SU-DHL-6 (cell line): ENCODE measurements at regions not wholly inside any gene's neighbourhood (a gene's known extent, or its start where the extent isn't known, plus 50 kb on each side); places are given as distances from the start of the nearest gene placed in this dataset.
"Not testable (repeated sequence)": the region's sequence is repeated elsewhere in the genome, so short reads cannot be mapped to it uniquely, and the experiment has no call there.

Experiments used
- H2AFZ ChIP-seq: fragments of 200-600 bp; sonication (generic); 2 replicates; pipeline ENCODE4 v1.6.1; 2014; ENCODE audit warnings: low read depth, mild to moderate bottlenecking, moderate library complexity, mixed read lengths, antibody characterized with exemption, low read length; ENCODE audit not compliant: severe bottlenecking
- H3F3A ChIP-seq: fragments of 200-600 bp; shearing (Covaris generic); 2 replicates; pipeline ENCODE4 v1.6.0; 2016; ENCODE audit warnings: antibody characterized with exemption, mild to moderate bottlenecking; ENCODE audit not compliant: insufficient read depth
- H3K27ac ChIP-seq: fragments of 200-600 bp; sonication (generic); 2 replicates; pipeline ENCODE4 v1.5.1; 2016; ENCODE audit warnings: low read depth, mild to moderate bottlenecking, low read length, moderate library complexity, mixed read lengths
- H3K27me3 ChIP-seq: fragments of 200-600 bp; sonication (generic), shearing (Covaris generic); 2 replicates; pipeline ENCODE4 v1.6.0; 2014; ENCODE audit warnings: mild to moderate bottlenecking, low read length
- H3K36me3 ChIP-seq: fragments of 200-600 bp; sonication (generic); 2 replicates; pipeline ENCODE4 v1.6.1; 2014; ENCODE audit warnings: mild to moderate bottlenecking, low read length, mixed read lengths
- H3K4me2 ChIP-seq: fragments of 300-600, 200-600 bp; shearing (Covaris generic), sonication (generic); 2 replicates; pipeline ENCODE4 v1.6.0; 2014; ENCODE audit warnings: low read length, low read depth, mild to moderate bottlenecking; ENCODE audit not compliant: poor library complexity, severe bottlenecking
- H3K4me3 ChIP-seq: fragments of 200-600 bp; sonication (generic); 2 replicates; pipeline ENCODE4 v1.5.1; 2014; ENCODE audit warnings: antibody characterized with exemption, low read length, mild to moderate bottlenecking, mixed read lengths; ENCODE audit not compliant: insufficient read depth, poor library complexity, severe bottlenecking
- H3K79me2 ChIP-seq: fragments of 200-600 bp; sonication (generic); 2 replicates; pipeline ENCODE4 v1.6.1; 2014; ENCODE audit warnings: mild to moderate bottlenecking, low read length, moderate library complexity; ENCODE audit not compliant: insufficient read depth
- H3K9ac ChIP-seq: fragments of 200-600 bp; sonication (generic); 2 replicates; pipeline ENCODE4 v1.7.0; 2014; ENCODE audit warnings: mild to moderate bottlenecking, low read length
- H3K9me2 ChIP-seq: fragments of 200-600 bp; sonication (generic); replicated peaks from 2 replicates; pipeline ENCODE4 v1.6.1; 2014; ENCODE audit warnings: low read length; ENCODE audit not compliant: insufficient read depth
- H3K9me3 ChIP-seq: fragments of 200-600 bp; sonication (generic); 2 replicates; pipeline ENCODE4 v1.6.1; 2014; ENCODE audit warnings: low read length, mixed read lengths; ENCODE audit not compliant: insufficient read depth
- H4K20me1 ChIP-seq: fragments of 200-600 bp; sonication (generic); 2 replicates; pipeline ENCODE4 v1.6.1; 2014; ENCODE audit warnings: low read depth, mild to moderate bottlenecking, antibody characterized with exemption, low read length, moderate library complexity, mixed read lengths
- CTCF ChIP-seq: fragments of 200-600 bp; sonication (generic); IDR thresholded peaks from one replicate; pipeline ENCODE4 v1.5.1; 2017; ENCODE audit warnings: antibody characterized with exemption, mild to moderate bottlenecking, low read length, moderate library complexity; ENCODE audit not compliant: insufficient read depth, poor library complexity, severe bottlenecking
- EZH2phosphoT487 ChIP-seq: fragments of 200-600 bp; sonication (generic), shearing (Covaris generic); conservative IDR thresholded peaks from 2 replicates; pipeline ENCODE4 v1.6.1; 2018; ENCODE audit warnings: mild to moderate bottlenecking, antibody characterized with exemption, low read length, moderate library complexity, mixed read lengths

GRCh38 chr12:131311764-131312163 is 358.1 kb downstream of the ADGRD1 start:
- Histone ChIP-seq H3K79me2 (no peaks in the 10 kb centered on the region), H3K27me3 (no peaks in the 10 kb centered on the region), H3K4me2 (no peak overlapping the region)

DNA sequence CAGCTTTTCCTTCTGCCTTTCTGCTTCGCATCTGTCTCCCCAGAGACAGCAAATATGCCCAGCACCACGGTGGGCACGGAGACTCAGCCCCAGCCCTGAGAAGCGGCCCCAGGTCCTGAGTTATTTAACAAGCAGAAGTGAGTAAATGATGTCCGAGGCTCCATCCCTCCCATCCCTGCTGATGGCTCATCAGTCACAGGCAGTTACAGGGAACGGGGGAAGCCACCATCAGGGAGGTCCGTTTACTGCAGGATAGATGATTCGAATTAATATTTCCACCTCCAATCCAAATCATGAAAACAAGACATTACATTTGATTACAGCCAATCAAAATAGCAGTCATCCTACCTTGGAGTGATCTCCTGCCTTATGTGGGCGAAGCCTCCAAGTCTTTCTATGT is 358.7 kb downstream of the ADGRD1 start:
- H3K9me2 ChIP-seq, H3K36me3 ChIP-seq, H3K4me3 ChIP-seq, H4K20me1 ChIP-seq, H3K27ac ChIP-seq, H3K9me3 ChIP-seq, H3F3A ChIP-seq, H2AFZ ChIP-seq, H3K27me3 ChIP-seq, H3K79me2 ChIP-seq, H3K4me2 ChIP-seq, H3K9ac ChIP-seq: not testable (repeated sequence)

More at GRCh38 chr12:131311764-131312163, 358.1 kb downstream of the ADGRD1 start:
- no peaks in the 10 kb centered on the region for H3K9me2 ChIP-seq
- no peak overlapping the region for H3K4me3 ChIP-seq
- no peak overlapping the region for H3K27ac ChIP-seq
- no peaks in the 10 kb centered on the region for H3K9me3 ChIP-seq
- TF ChIP-seq CTCF (no peak), EZH2phosphoT487 (no peak)
- no peaks in the 10 kb centered on the region for H4K20me1 ChIP-seq
- H3F3A ChIP-seq, result no peaks in the 10 kb centered on the region
- no peak overlapping the region for H3K9ac ChIP-seq
- H2AFZ ChIP-seq, result no peak overlapping the region
- no peaks in the 10 kb centered on the region for H3K36me3 ChIP-seq

- Histone ChIP-seq H3K27me3 (no peaks in the 10 kb centered on the region), H3K9me2 (no peaks in the 10 kb centered on the region), H2AFZ (no peak overlapping the region), H3K79me2 (no peaks in the 10 kb centered on the region), H3K9me3 (peaks cover 2% of the 10 kb centered on the region; the same call in 1 of the 2 replicates), H3F3A (no peaks in the 10 kb centered on the region), H3K4me3 (no peak overlapping the region), H3K4me2 (no peak overlapping the region), H4K20me1 (no peaks in the 10 kb centered on the region), H3K27ac (no peak overlapping the region), H3K9ac (no peak overlapping the region), H3K36me3 (no peaks in the 10 kb centered on the region)
- TF ChIP-seq CTCF (no peak), EZH2phosphoT487 (no peak)
These were observed 359.3 kb downstream of the ADGRD1 start for GRCh38 chr12:131312793-131313545.

DNA sequence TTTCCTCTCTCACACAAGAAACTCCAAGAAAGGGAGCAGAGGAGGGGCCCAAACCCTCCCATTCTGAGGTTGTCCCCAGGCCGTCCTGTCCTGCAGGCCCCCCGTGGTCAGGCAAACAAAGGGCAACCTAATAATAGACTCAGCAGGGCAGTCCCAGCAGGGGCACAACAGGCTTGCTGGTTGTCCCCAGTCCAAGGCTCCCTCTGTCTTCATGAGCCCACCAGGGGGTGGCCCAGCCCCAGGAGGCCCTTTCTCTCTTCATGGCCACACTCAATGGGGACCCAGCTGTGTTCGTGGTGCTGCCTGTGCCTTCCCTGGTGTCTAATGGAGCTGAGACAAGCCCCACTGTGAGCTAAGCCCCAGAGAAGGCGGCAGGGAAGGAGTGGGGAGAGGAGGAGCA is 359.9 kb downstream of the ADGRD1 start:
- Histone ChIP-seq H3F3A (no peaks in the 10 kb centered on the region), H3K9ac (no peak overlapping the region), H3K9me2 (no peaks in the 10 kb centered on the region), H3K4me3 (no peak overlapping the region), H4K20me1 (no peaks in the 10 kb centered on the region), H3K4me2 (no peak overlapping the region), H3K9me3 (peaks cover 5% of the 10 kb centered on the region; the same call in 1 of the 2 replicates), H3K27me3 (no peaks in the 10 kb centered on the region), H2AFZ (no peak overlapping the region), H3K27ac (no peak overlapping the region), H3K79me2 (no peaks in the 10 kb centered on the region), H3K36me3 (no peaks in the 10 kb centered on the region)
- TF ChIP-seq CTCF (no peak), EZH2phosphoT487 (no peak)
